ENCODE measurements at regions not wholly inside any gene's neighbourhood (a gene's known extent, or its start where the extent isn't known, plus 50 kb on each side); places are given as distances from the start of the nearest gene placed in this dataset.

DNA sequence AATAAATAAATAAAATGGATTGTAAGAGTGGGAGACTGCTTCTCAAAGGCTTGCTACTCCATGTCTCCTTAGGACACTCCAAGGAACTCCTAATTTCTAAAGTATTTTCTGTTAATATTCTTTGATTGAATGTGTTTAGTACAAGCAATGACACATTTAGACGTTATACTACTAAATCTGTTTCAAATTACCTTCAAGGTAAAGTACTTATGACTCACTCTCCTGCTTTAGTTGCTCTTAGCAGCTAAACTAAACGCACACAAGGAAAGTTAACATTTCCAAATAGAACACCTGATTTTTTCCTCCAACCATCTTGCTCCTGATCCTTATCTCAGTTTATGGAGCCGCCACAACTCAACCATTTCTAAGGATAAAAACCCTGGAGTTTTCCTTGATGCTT lies 969.8 kb upstream of the ADGRL4 start:
- TF ChIP-seq ZFX (IDR thresholded peaks at IDR 0.05; ENCODE audit: borderline replicate concordance), result no peak
- TF ChIP-seq CTCF (IDR thresholded peaks at IDR 0.05), result no peak
- H3K27ac ChIP-seq, result no peak overlapping the region

- TF ChIP-seq ZFX (IDR thresholded peaks at IDR 0.05; ENCODE audit: borderline replicate concordance), result no peak
- peak; percentile 21 for TF ChIP-seq CTCF (IDR thresholded peaks at IDR 0.05)
- H3K27ac ChIP-seq, result no peak overlapping the region
These were observed 968.1 kb upstream of the ADGRL4 start for GRCh38 chr1:79974659-79975058.

- TF ChIP-seq ZFX (IDR thresholded peaks at IDR 0.05; ENCODE audit: borderline replicate concordance), result no peak
- no peak for TF ChIP-seq CTCF (IDR thresholded peaks at IDR 0.05)
- H3K27ac ChIP-seq, result no peak overlapping the region
These were observed 963.4 kb upstream of the ADGRL4 start for GRCh38 chr1:79969886-79970285.

DNA sequence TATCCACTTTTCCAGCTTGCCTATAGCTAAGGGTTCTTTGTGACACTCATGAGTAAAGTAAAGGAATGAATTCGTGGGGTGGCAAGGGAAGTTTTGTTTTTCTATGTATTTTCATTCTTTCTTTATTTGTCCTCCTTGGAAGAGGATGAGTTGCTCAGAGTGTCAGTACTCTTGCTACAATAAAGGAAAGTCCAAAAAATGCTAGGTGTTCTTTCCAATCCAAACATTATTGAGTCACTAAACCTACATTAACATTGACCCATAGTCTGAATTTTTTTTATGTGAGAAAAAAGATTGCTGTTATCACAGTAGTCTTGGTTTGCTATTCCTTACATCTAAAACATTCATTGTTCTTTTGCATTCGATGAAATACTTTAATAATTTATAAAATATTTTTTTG lies 959.9 kb upstream of the ADGRL4 start:
- no peak overlapping the region for H3K27ac ChIP-seq
- TF ChIP-seq ZFX (IDR thresholded peaks at IDR 0.05; ENCODE audit: borderline replicate concordance) (no peak), CTCF (IDR thresholded peaks at IDR 0.05) (no peak)

DNA sequence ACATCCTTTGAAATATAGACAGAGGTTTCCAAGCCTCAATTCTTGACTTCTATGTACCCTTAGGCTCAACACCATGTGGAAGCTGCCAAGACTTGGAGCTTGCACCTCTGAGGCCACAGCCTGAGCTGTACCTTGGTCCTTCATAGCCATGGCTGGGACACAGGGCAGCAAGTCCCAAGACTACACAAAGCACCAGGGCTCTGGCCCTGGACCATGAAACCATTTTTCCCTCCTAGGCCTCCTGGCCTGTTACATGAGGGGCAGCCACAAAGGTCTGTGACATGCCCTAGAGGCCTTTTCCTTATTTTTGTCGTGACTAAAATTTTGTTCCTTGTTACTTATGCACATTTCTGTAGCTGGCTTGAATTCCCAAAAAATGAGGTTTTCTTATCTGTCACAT lies 953.1 kb upstream of the ADGRL4 start:
- TF ChIP-seq ZFX (IDR thresholded peaks at IDR 0.05; ENCODE audit: borderline replicate concordance) (no peak), CTCF (IDR thresholded peaks at IDR 0.05) (no peak)
- no peak overlapping the region for H3K27ac ChIP-seq

GRCh38 chr1:79955966-79956365 lies 949.4 kb upstream of the ADGRL4 start:
- TF ChIP-seq ZFX (IDR thresholded peaks at IDR 0.05; ENCODE audit: borderline replicate concordance), result no peak
- no peak for TF ChIP-seq CTCF (IDR thresholded peaks at IDR 0.05)
- H3K27ac ChIP-seq, result no peak overlapping the region

GRCh38 chr1:79950511-79950910 lies 944.0 kb upstream of the ADGRL4 start:
- TF ChIP-seq ZFX (IDR thresholded peaks at IDR 0.05; ENCODE audit: borderline replicate concordance) (no peak), CTCF (IDR thresholded peaks at IDR 0.05) (no peak)
- no peak overlapping the region for H3K27ac ChIP-seq
